Bronchial epithelial cell (primary cell): ENCODE measurements at regions not wholly inside any gene's neighbourhood (a gene's known extent, or its start where the extent isn't known, plus 50 kb on each side); places are given as distances from the start of the nearest gene placed in this dataset.

Experiments used
- DNase-seq: peaks from one replicate; pipeline ENCODE4 v3.0.0-alpha.2; 2010; ENCODE audit warnings: low read depth
- FAIRE-seq: peaks from 2 replicates; lab custom pipeline; 2011; peaks lifted over from hg19 to GRCh38; lab: Jason Lieb, UNC
- H3K27me3 ChIP-seq: 2 replicates; pipeline ENCODE4 v1.5.1; 2011; ENCODE audit warnings: low read length; ENCODE audit not compliant: control insufficient read depth, insufficient read depth
- H3K36me3 ChIP-seq: 2 replicates; pipeline ENCODE4 v1.5.1; 2011; ENCODE audit warnings: low read length; ENCODE audit not compliant: control insufficient read depth, insufficient read depth
- H3K4me3 ChIP-seq: 2 replicates; pipeline ENCODE4 v1.5.1; 2011; ENCODE audit warnings: mild to moderate bottlenecking, low read depth, low read length, control low read depth
- CTCF ChIP-seq: IDR thresholded peaks from 2 replicates; pipeline ENCODE4 v1.5.1; 2011; ENCODE audit warnings: mild to moderate bottlenecking, moderate library complexity, low read length, control low read depth, inconsistent platforms; ENCODE audit not compliant: insufficient read depth, severe bottlenecking

GRCh38 chr7:132643302-132643701 is 67.0 kb upstream of the PLXNA4 start:
- no peak for FAIRE-seq
- H3K27me3 ChIP-seq, result no peaks in the 10 kb centered on the region
- TF ChIP-seq CTCF, result no peak

GRCh38 chr7:132641238-132641637 is 65.0 kb upstream of the PLXNA4 start:
- no peak for FAIRE-seq
- no peaks in the 10 kb centered on the region for H3K36me3 ChIP-seq
- DNase-seq, result no peak
- TF ChIP-seq CTCF, result no peak
- H3K4me3 ChIP-seq, result no peak overlapping the region
- H3K27me3 ChIP-seq, result no peaks in the 10 kb centered on the region

More at GRCh38 chr7:132643302-132643701, 67.0 kb upstream of the PLXNA4 start:
- Histone ChIP-seq H3K4me3 (no peak overlapping the region), H3K36me3 (no peaks in the 10 kb centered on the region)
- no peak for DNase-seq

GRCh38 chr7:132639983-132640382 is 63.7 kb upstream of the PLXNA4 start:
- H3K27me3 ChIP-seq, result no peaks in the 10 kb centered on the region
- TF ChIP-seq CTCF, result no peak
- no peaks in the 10 kb centered on the region for H3K36me3 ChIP-seq
- no peak overlapping the region for H3K4me3 ChIP-seq
- DNase-seq (no peak), FAIRE-seq (no peak)

- no peak for TF ChIP-seq CTCF
- no peaks in the 10 kb centered on the region for H3K27me3 ChIP-seq
- H3K36me3 ChIP-seq, result no peaks in the 10 kb centered on the region
- FAIRE-seq (no peak), DNase-seq (no peak)
- H3K4me3 ChIP-seq, result no peak overlapping the region
These were observed 61.7 kb upstream of the PLXNA4 start for GRCh38 chr7:132638000-132638399.

GRCh38 chr7:132636581-132636980 is 60.3 kb upstream of the PLXNA4 start:
- DNase-seq, result no peak
- no peak for FAIRE-seq
- TF ChIP-seq CTCF, result no peak

GRCh38 chr7:132635127-132635526 is 58.9 kb upstream of the PLXNA4 start:
- TF ChIP-seq CTCF, result no peak
- Histone ChIP-seq H3K27me3 (no peaks in the 10 kb centered on the region), H3K4me3 (no peak overlapping the region), H3K36me3 (no peaks in the 10 kb centered on the region)
- FAIRE-seq (no peak), DNase-seq (no peak)

More at GRCh38 chr7:132636581-132636980, 60.3 kb upstream of the PLXNA4 start:
- no peak overlapping the region for H3K4me3 ChIP-seq
- no peaks in the 10 kb centered on the region for H3K36me3 ChIP-seq
- H3K27me3 ChIP-seq, result no peaks in the 10 kb centered on the region
